ENCODE measurements at regions not wholly inside any gene's neighbourhood (a gene's known extent, or its start where the extent isn't known, plus 50 kb on each side); places are given as distances from the start of the nearest gene placed in this dataset.

DNA sequence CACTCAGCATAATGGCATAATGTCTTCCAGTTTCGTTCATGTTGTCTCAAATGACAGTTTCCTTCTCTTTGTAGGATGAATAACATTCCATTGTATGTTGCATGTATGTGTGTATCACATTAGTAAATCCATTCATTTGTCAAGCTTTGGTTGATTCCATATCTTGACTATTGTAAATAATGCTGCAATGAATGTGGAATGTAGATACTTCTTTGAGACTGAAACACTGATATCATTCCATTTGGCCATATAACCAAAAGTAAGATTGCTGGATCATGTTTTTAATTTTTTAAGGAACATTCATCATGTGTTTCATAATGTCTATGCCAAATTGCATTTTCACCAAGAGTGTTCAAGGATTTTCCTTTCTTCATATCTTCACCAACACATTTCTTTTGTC lies 1711.4 kb upstream of the PIK3C3 start:
- DNase-seq, result no peak
- BruUV-seq (replicated peaks), result no TSS peak
- H3K27me3 Mint-ChIP-seq (ENCODE audit: insufficient read depth, unreplicated experiment), result no peaks in the 10 kb centered on the region
- no peak overlapping the region for H3K4me3 Mint-ChIP-seq (ENCODE audit: unreplicated experiment)
- Histone ChIP-seq H3K4me1 (no peaks in the 10 kb centered on the region), H3K4me3 (ENCODE audit: low read depth, low read length) (no peak overlapping the region), H3K36me3 (ENCODE audit: control insufficient read depth, insufficient read depth, low read length) (no peaks in the 10 kb centered on the region), H3K27me3 (replicated peaks; ENCODE audit: control insufficient read depth, insufficient read depth, low read length) (no peaks in the 10 kb centered on the region), H3K9me3 (no peaks in the 10 kb centered on the region)
- no peak for TF ChIP-seq CTCF (IDR thresholded peaks at IDR 0.05; ENCODE audit: insufficient read depth in 1 of 2, low read depth in 1 of 2, low read length in 1 of 2, severe bottlenecking in 1 of 2, unreplicated experiment in 1 of 2)
- POLR2A ChIA-PET, result no interaction called here
- no peak overlapping the region for H3K27ac Mint-ChIP-seq (ENCODE audit: unreplicated experiment)
- CTCF ChIA-PET, result no interaction called here
- H3K36me3 Mint-ChIP-seq (ENCODE audit: insufficient read depth, unreplicated experiment), result no peaks in the 10 kb centered on the region
- intact Hi-C loops (cut with micrococcal nuclease; ENCODE audit: unreplicated experiment), result no loop called here
- H3K4me1 Mint-ChIP-seq (ENCODE audit: low read depth, unreplicated experiment), result no peaks in the 10 kb centered on the region
- no peaks in the 10 kb centered on the region for H3K9me3 Mint-ChIP-seq (ENCODE audit: unreplicated experiment)

DNA sequence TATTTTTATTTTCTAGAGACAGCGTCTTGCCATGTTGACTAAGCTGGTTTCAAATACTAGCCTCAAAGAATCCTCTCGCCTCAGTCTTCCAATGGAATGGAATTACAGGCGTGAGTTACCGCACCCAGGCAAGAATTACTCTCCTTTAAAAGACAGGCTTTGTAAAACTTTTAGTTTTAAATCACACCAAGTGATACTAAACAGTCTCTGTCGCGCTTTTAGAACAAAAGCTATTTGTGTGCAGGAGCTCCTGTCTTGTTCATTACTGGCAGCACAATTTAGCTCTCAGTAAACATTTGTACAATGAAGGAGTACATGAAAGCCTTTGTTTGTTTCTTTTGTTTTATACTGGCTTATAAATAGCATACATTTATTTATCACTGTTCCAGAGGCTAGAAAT lies 1719.2 kb upstream of the PIK3C3 start:
- no TSS peak for BruUV-seq (replicated peaks)
- DNase-seq, result no peak
- Mint-ChIP-seq H3K36me3 (ENCODE audit: insufficient read depth, unreplicated experiment) (no peaks in the 10 kb centered on the region), H3K27me3 (ENCODE audit: insufficient read depth, unreplicated experiment) (no peaks in the 10 kb centered on the region), H3K4me1 (ENCODE audit: low read depth, unreplicated experiment) (no peaks in the 10 kb centered on the region), H3K27ac (ENCODE audit: unreplicated experiment) (no peak overlapping the region), H3K9me3 (ENCODE audit: unreplicated experiment) (no peaks in the 10 kb centered on the region), H3K4me3 (ENCODE audit: unreplicated experiment) (no peak overlapping the region)
- no peaks in the 10 kb centered on the region for H3K9me3 ChIP-seq
- intact Hi-C loops (cut with micrococcal nuclease; ENCODE audit: unreplicated experiment), result no loop called here
- no peak overlapping the region for H3K4me3 ChIP-seq (ENCODE audit: low read depth, low read length)
- POLR2A ChIA-PET, result no interaction called here
- H3K27me3 ChIP-seq (replicated peaks; ENCODE audit: control insufficient read depth, insufficient read depth, low read length), result no peaks in the 10 kb centered on the region
- no peaks in the 10 kb centered on the region for H3K36me3 ChIP-seq (ENCODE audit: control insufficient read depth, insufficient read depth, low read length)
- no peak for TF ChIP-seq CTCF (IDR thresholded peaks at IDR 0.05; ENCODE audit: insufficient read depth in 1 of 2, low read depth in 1 of 2, low read length in 1 of 2, severe bottlenecking in 1 of 2, unreplicated experiment in 1 of 2)
- CTCF ChIA-PET, result no interaction called here
- H3K4me1 ChIP-seq, result no peaks in the 10 kb centered on the region

GRCh38 chr18:40235323-40235722 lies 1719.7 kb upstream of the PIK3C3 start:
- H3K4me3 Mint-ChIP-seq (ENCODE audit: unreplicated experiment), result no peak overlapping the region
- no peaks in the 10 kb centered on the region for H3K36me3 ChIP-seq (ENCODE audit: control insufficient read depth, insufficient read depth, low read length)
- CTCF ChIA-PET, result no interaction called here

More at GRCh38 chr18:40235323-40235722, 1719.7 kb upstream of the PIK3C3 start:
- no peak for DNase-seq
- no peak overlapping the region for H3K4me3 ChIP-seq (ENCODE audit: low read depth, low read length)
- BruUV-seq (replicated peaks), result no TSS peak
- Mint-ChIP-seq H3K27me3 (ENCODE audit: insufficient read depth, unreplicated experiment) (no peaks in the 10 kb centered on the region), H3K27ac (ENCODE audit: unreplicated experiment) (no peak overlapping the region), H3K4me1 (ENCODE audit: low read depth, unreplicated experiment) (no peaks in the 10 kb centered on the region), H3K36me3 (ENCODE audit: insufficient read depth, unreplicated experiment) (no peaks in the 10 kb centered on the region), H3K9me3 (ENCODE audit: unreplicated experiment) (no peaks in the 10 kb centered on the region)
- no peaks in the 10 kb centered on the region for H3K9me3 ChIP-seq
- no peaks in the 10 kb centered on the region for H3K4me1 ChIP-seq
- no peaks in the 10 kb centered on the region for H3K27me3 ChIP-seq (replicated peaks; ENCODE audit: control insufficient read depth, insufficient read depth, low read length)
- POLR2A ChIA-PET, result no interaction called here
- no peak for TF ChIP-seq CTCF (IDR thresholded peaks at IDR 0.05; ENCODE audit: insufficient read depth in 1 of 2, low read depth in 1 of 2, low read length in 1 of 2, severe bottlenecking in 1 of 2, unreplicated experiment in 1 of 2)
- intact Hi-C loops (cut with micrococcal nuclease; ENCODE audit: unreplicated experiment), result no loop called here

Measured in Caco-2 (cell line).